GM23248 (cell line): ENCODE measurements at regions not wholly inside any gene's neighbourhood (a gene's known extent, or its start where the extent isn't known, plus 50 kb on each side); places are given as distances from the start of the nearest gene placed in this dataset.
A peak's percentile ranks its signal among the peaks of the same experiment; 100 is the strongest.

Experiments
- DNase-seq: peaks from one replicate; pipeline ENCODE4 v3.0.0-alpha.2; 2015
- H2AFZ ChIP-seq: fragments of 200-600 bp; sonication (generic); 2 replicates; pipeline ENCODE4 v1.6.1; 2016; ENCODE audit warnings: antibody characterized with exemption
- H3F3A ChIP-seq: fragments of 200-600 bp; sonication (generic); 2 replicates; pipeline ENCODE4 v1.6.1; 2016; ENCODE audit warnings: mild to moderate bottlenecking, antibody characterized with exemption, mixed run types; ENCODE audit not compliant: insufficient read depth
- H3K27ac ChIP-seq: fragments of 200-600 bp; sonication (generic); 2 replicates; pipeline ENCODE4 v1.5.1; 2016; ENCODE audit warnings: mild to moderate bottlenecking
- H3K27me3 ChIP-seq: fragments of 200-600 bp; sonication (generic); replicated peaks from 2 replicates; pipeline ENCODE4 v1.6.1; 2016; ENCODE audit warnings: mild to moderate bottlenecking; ENCODE audit not compliant: insufficient read depth
- H3K36me3 ChIP-seq: fragments of 200-600 bp; sonication (generic); 2 replicates; pipeline ENCODE4 v1.6.1; 2016; ENCODE audit warnings: low read depth, mild to moderate bottlenecking
- H3K4me1 ChIP-seq: fragments of 200-600 bp; sonication (generic); 2 replicates; pipeline ENCODE4 v1.6.1; 2016; ENCODE audit warnings: mild to moderate bottlenecking; ENCODE audit not compliant: insufficient read depth
- H3K4me2 ChIP-seq: fragments of 200-600 bp; sonication (generic); one replicate; pipeline ENCODE4 v1.6.1; 2016; ENCODE audit warnings: mild to moderate bottlenecking; ENCODE audit not compliant: unreplicated experiment
- H3K4me3 ChIP-seq: fragments of 200-600 bp; sonication (generic); 2 replicates; pipeline ENCODE4 v1.5.1; 2016; ENCODE audit warnings: mild to moderate bottlenecking
- H3K79me2 ChIP-seq: fragments of 200-600 bp; sonication (generic); 2 replicates; pipeline ENCODE4 v1.6.1; 2016; ENCODE audit warnings: mild to moderate bottlenecking; ENCODE audit not compliant: insufficient read depth
- H3K9ac ChIP-seq: fragments of 200-600 bp; sonication (generic); 2 replicates; pipeline ENCODE4 v1.6.1; 2016; ENCODE audit warnings: mild to moderate bottlenecking
- H3K9me2 ChIP-seq: fragments of 200-600 bp; sonication (generic); 2 replicates; pipeline ENCODE4 v1.6.1; 2016; ENCODE audit warnings: mixed run types, mild to moderate bottlenecking, moderate library complexity; ENCODE audit not compliant: insufficient read depth
- H3K9me3 ChIP-seq: fragments of 200-600 bp; sonication (generic); one replicate; pipeline ENCODE4 v1.6.1; 2017; ENCODE audit warnings: low read depth
- H4K20me1 ChIP-seq: fragments of 200-600 bp; sonication (generic); 2 replicates; pipeline ENCODE4 v1.6.0; 2016; ENCODE audit not compliant: insufficient read depth
- EZH2 ChIP-seq: fragments of 200-600 bp; sonication (generic); IDR thresholded peaks from 2 replicates; pipeline ENCODE4 v1.6.1; 2018; ENCODE audit warnings: antibody characterized with exemption, mild to moderate bottlenecking; ENCODE audit not compliant: insufficient read depth, poor library complexity, severe bottlenecking
- EZH2phosphoT487 ChIP-seq: fragments of 200-600 bp; sonication (generic); IDR thresholded peaks from 2 replicates; pipeline ENCODE4 v1.6.1; 2018; ENCODE audit warnings: antibody characterized with exemption, moderate library complexity, mild to moderate bottlenecking, low read depth; ENCODE audit not compliant: insufficient read depth
- WGBS, 2 experiments: methylation state at CpG; one replicate each; pipeline ENCODE4 v1.1.6; 2015 to 2017; ENCODE audit warnings: low lambda C conversion rate in 2 of 2, low coverage in 1 of 2; ENCODE audit errors: missing lambda C conversion rate in 2 of 2; 5-methylcytosine and 5-hydroxymethylcytosine counted together
- in situ Hi-C: fragments of 300-500 bp; cut with MboI; formaldehyde crosslinking; loops from 2 replicates; pipeline ENCODE4 v1.15.0; 2020

DNA sequence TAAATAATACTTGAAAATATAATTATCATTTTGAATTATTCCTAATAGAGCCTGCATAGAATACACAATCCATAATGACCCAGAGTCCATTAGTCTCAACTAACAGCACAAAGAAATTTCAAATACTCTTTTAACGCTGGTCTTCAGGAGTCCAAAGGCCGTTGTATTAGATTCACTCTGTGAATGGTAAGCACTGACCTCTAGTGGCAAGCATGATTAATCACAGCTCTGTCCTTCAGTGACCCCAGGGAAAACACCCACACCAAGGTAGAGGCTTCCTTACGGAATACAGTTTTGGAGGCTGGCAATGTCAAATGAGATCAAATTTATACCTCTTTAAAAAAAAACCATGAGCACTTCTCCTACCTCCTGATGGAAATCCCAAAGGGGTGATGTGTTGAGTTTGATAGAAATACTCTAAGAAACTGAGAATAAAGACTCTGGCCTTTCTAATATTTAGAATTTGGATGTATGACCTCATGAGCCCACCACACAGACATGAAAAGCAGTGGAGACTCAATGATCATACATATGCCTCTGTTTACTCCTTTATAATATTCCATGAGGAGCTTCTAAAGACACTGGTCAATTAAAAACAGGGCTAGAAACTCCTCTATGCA, 147.2 kb upstream of the DKK2 start:
- TF ChIP-seq EZH2phosphoT487 (no peak), EZH2 (no peak)
- peak; percentile 80 for DNase-seq
- in situ Hi-C loops, result loop anchor here (10.0 kb wide), 1 partner anchor 138 kb away; no protein-coding TSS in a partner anchor
- 4 to 8% methylated on average over 3 of the region's 3 CpGs for WGBS, 2 experiments
- no peak overlapping the region for H3K9ac ChIP-seq
- no peaks in the 10 kb centered on the region for H3F3A ChIP-seq
- H3K36me3 ChIP-seq, result no peaks in the 10 kb centered on the region
- H3K4me2 ChIP-seq, result no peak overlapping the region
- no peaks in the 10 kb centered on the region for H3K9me3 ChIP-seq
- no peaks in the 10 kb centered on the region for H3K4me1 ChIP-seq
- no peak overlapping the region for H2AFZ ChIP-seq
- H3K79me2 ChIP-seq, result no peaks in the 10 kb centered on the region
- H3K9me2 ChIP-seq, result no peaks in the 10 kb centered on the region
- no peak overlapping the region for H3K4me3 ChIP-seq
- H4K20me1 ChIP-seq, result no peaks in the 10 kb centered on the region
- H3K27me3 ChIP-seq, result no peaks in the 10 kb centered on the region
- no peak overlapping the region for H3K27ac ChIP-seq

- H3K27me3 ChIP-seq, result no peaks in the 10 kb centered on the region
- TF ChIP-seq EZH2phosphoT487, result no peak
- TF ChIP-seq EZH2, result no peak
- in situ Hi-C loops, result loop anchor here (10.0 kb wide), 1 partner anchor 138 kb away; no protein-coding TSS in a partner anchor
These were observed 146.2 kb upstream of the DKK2 start for GRCh38 chr4:107182347-107182746.

DNA sequence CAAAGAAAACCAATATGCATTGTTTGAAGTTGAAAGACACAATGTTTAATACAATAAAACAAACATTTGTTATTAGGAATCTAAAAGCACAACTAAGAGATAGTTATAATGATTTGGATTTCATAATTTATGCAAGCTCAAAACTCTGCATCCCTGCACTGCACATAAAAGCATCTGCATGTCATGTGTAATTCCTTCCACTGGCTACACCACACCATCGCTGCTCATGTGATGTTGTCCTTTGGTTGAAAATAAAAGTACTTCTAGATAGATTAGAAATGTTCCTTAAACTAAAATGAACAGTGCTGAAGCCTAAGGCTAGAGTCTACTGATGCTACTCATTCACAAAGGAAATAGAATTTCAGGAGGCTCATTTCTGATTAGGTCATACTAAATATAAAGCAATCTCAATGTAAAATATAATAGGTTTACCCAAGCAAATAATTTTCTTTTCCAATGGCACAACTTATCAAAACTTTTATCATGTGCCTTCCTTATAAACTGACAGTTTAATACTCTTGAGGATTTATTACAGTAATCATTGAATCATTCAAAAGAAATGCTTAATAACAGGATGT, 130.8 kb upstream of the DKK2 start:
- Histone ChIP-seq H3F3A (no peaks in the 10 kb centered on the region), H3K27ac (no peak overlapping the region), H3K4me2 (no peak overlapping the region), H2AFZ (no peak overlapping the region), H4K20me1 (no peaks in the 10 kb centered on the region), H3K9me3 (no peaks in the 10 kb centered on the region), H3K4me3 (no peak overlapping the region), H3K9me2 (no peaks in the 10 kb centered on the region), H3K27me3 (no peaks in the 10 kb centered on the region), H3K9ac (no peak overlapping the region), H3K4me1 (no peaks in the 10 kb centered on the region), H3K36me3 (no peaks in the 10 kb centered on the region), H3K79me2 (no peaks in the 10 kb centered on the region)
- TF ChIP-seq EZH2phosphoT487 (no peak), EZH2 (no peak)
- 0 to 14% methylated on average over 1 of the region's 1 CpG for WGBS, 2 experiments
- in situ Hi-C loops, result no loop called here
- no peak for DNase-seq

More at GRCh38 chr4:107182347-107182746, 146.2 kb upstream of the DKK2 start:
- Histone ChIP-seq H3K4me3 (no peak overlapping the region), H4K20me1 (no peaks in the 10 kb centered on the region), H3K27ac (no peak overlapping the region), H3K4me2 (no peak overlapping the region), H3K79me2 (no peaks in the 10 kb centered on the region), H3K4me1 (no peaks in the 10 kb centered on the region), H3K9me2 (no peaks in the 10 kb centered on the region), H3K9me3 (no peaks in the 10 kb centered on the region), H3F3A (no peaks in the 10 kb centered on the region), H2AFZ (no peak overlapping the region), H3K9ac (no peak overlapping the region), H3K36me3 (no peaks in the 10 kb centered on the region)
- WGBS, 2 experiments, result 97 to 98% methylated on average over 3 of the region's 3 CpGs
- no peak for DNase-seq

DNA sequence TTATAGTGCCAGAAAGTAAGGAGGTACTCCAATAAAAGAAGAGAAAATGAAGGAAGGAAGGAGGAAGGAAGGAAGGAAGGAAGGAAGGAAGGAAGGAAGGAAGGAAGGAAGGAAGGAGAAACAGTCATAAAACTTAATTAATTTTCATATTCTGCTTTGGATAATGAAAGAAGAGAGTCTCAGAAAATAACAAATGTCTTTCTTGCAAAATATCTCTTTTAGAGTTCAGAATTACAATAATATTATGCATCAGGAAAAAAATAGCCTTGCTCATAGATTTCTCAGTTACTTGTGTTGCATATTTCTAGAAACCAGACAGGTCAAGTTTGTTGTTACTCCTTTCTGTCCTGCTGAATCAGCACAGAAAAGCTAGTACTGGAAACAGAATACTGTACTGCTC, 130.1 kb upstream of the DKK2 start:
- no peak for TF ChIP-seq EZH2
- no peak for TF ChIP-seq EZH2phosphoT487
- Histone ChIP-seq H3K4me2 (no peak overlapping the region), H3K79me2 (no peaks in the 10 kb centered on the region), H4K20me1 (no peaks in the 10 kb centered on the region), H3K4me1 (no peaks in the 10 kb centered on the region), H3K9ac (no peak overlapping the region), H3K27me3 (no peaks in the 10 kb centered on the region), H3K36me3 (no peaks in the 10 kb centered on the region), H3K9me2 (no peaks in the 10 kb centered on the region), H3K4me3 (no peak overlapping the region), H3F3A (no peaks in the 10 kb centered on the region), H2AFZ (no peak overlapping the region), H3K27ac (no peak overlapping the region), H3K9me3 (no peaks in the 10 kb centered on the region)
- no peak for DNase-seq
- in situ Hi-C loops, result no loop called here
